Tibial artery (tissue), 4 donors: ENCODE measurements at regions not wholly inside any gene's neighbourhood (a gene's known extent, or its start where the extent isn't known, plus 50 kb on each side); places are given as distances from the start of the nearest gene placed in this dataset.
"Not testable (repeated sequence)": the region's sequence is repeated elsewhere in the genome, so short reads cannot be mapped to it uniquely, and the experiment has no call there.

Experiments used
- DNase-seq, 2 donors: peaks; one replicate each; pipeline ENCODE4 v3.0.0-alpha.2; 2019
- H3K27ac ChIP-seq, 2 donors: fragments of 200-600 bp; sonication (generic) in 1 of 2; 1 replicate in 1 of 2; 2 replicates in 1 of 2; pipeline ENCODE4 v1.5.1; 2018 to 2019; ENCODE audit warnings: mild to moderate bottlenecking in 1 of 2
- H3K27me3 ChIP-seq, 2 donors: fragments of 200-600 bp; sonication (generic) in 1 of 2; one replicate each; pipeline versions ENCODE4 v1.5.1 to v1.6.0; 2016 to 2019
- H3K36me3 ChIP-seq, 3 donors: fragments of 200-600 bp; sonication (generic) in 2 of 3; one replicate each; pipeline ENCODE4 v1.5.1; 2016 to 2019; ENCODE audit warnings: mild to moderate bottlenecking in 2 of 3
- H3K4me1 ChIP-seq, 4 donors: fragments of 200-600 bp; sonication (generic) in 2 of 4; 1 replicate in 3 of 4; 2 replicates in 1 of 4; pipeline ENCODE4 v1.5.1; 2016 to 2019
- H3K4me3 ChIP-seq, 2 donors: fragments of 200-600 bp; sonication (generic) in 1 of 2; 1 replicate in 1 of 2; 2 replicates in 1 of 2; pipeline ENCODE4 v1.5.1; 2018 to 2019; ENCODE audit warnings: mild to moderate bottlenecking in 2 of 2
- H3K9me3 ChIP-seq, 3 donors: fragments of 200-600 bp; sonication (generic) in 1 of 3; one replicate each; pipeline ENCODE4 v1.5.1; 2016 to 2019
- CTCF ChIP-seq, 2 experiments: fragments of 200-600 bp in 1 of 2; fragments of 450-650 bp in 1 of 2; IDR thresholded peaks; one replicate each; pipeline ENCODE4 v1.5.1; 2017 to 2019; ENCODE audit warnings: antibody characterized with exemption in 2 of 2, mild to moderate bottlenecking in 1 of 2, moderate library complexity in 1 of 2
- intact Hi-C: fragments of 100-400 bp; cut with DNase I; formaldehyde crosslinking; loops from one replicate; pipeline ENCODE4 v1.15.0; 2023; ENCODE audit warnings: low total_unique reads

GRCh38 chr5:128722551-128722950, 184.5 kb upstream of the FBN2 start:
- Histone ChIP-seq H3K36me3 (no peaks in the 10 kb centered on the region), H3K27ac (no peak overlapping the region), H3K9me3 (no peaks in the 10 kb centered on the region), H3K4me1 (no peaks in the 10 kb centered on the region), H3K27me3 (no peaks in the 10 kb centered on the region), H3K4me3 (no peak overlapping the region)
- intact Hi-C loops = no loop called here
- DNase-seq = no peak
- no peak for TF ChIP-seq CTCF (IDR thresholded peaks at IDR 0.05)

- H3K27me3 ChIP-seq, H3K4me3 ChIP-seq, H3K27ac ChIP-seq, H3K4me1 ChIP-seq, DNase-seq, H3K9me3 ChIP-seq, H3K36me3 ChIP-seq, intact Hi-C loops: not testable (repeated sequence)
Measured at GRCh38 chr5:128730021-128730420, 192.0 kb upstream of the FBN2 start.

- intact Hi-C loops, H3K4me3 ChIP-seq, H3K9me3 ChIP-seq, DNase-seq, H3K36me3 ChIP-seq, H3K27me3 ChIP-seq, H3K27ac ChIP-seq, H3K4me1 ChIP-seq: not testable (repeated sequence)
Measured at GRCh38 chr5:128735656-128736055, 197.6 kb upstream of the FBN2 start.

- Histone ChIP-seq H3K27ac (no peak overlapping the region), H3K4me1 (peaks cover 0 to 4% (median 0%) of the 10 kb centered on the region in 4 donors), H3K4me3 (no peak overlapping the region), H3K36me3 (no peaks in the 10 kb centered on the region), H3K9me3 (no peaks in the 10 kb centered on the region), H3K27me3 (no peaks in the 10 kb centered on the region)
- intact Hi-C loops = no loop called here
- TF ChIP-seq CTCF (IDR thresholded peaks at IDR 0.05) = no peak
- no peak for DNase-seq
Measured at GRCh38 chr5:128736553-128736952, 198.5 kb upstream of the FBN2 start.

GRCh38 chr5:128749136-128749898, 211.3 kb upstream of the FBN2 start:
- Histone ChIP-seq H3K4me3 (no peak overlapping the region), H3K9me3 (no peaks in the 10 kb centered on the region), H3K27ac (no peak overlapping the region), H3K4me1 (no peaks in the 10 kb centered on the region), H3K27me3 (no peaks in the 10 kb centered on the region), H3K36me3 (no peaks in the 10 kb centered on the region)
- DNase-seq = no peak
- intact Hi-C loops = no loop called here
- no peak for TF ChIP-seq CTCF (IDR thresholded peaks at IDR 0.05)

GRCh38 chr5:128750155-128750554, 212.1 kb upstream of the FBN2 start:
- no peaks in the 10 kb centered on the region for H3K36me3 ChIP-seq
- DNase-seq = no peak
- H3K4me1 ChIP-seq = no peaks in the 10 kb centered on the region
- no peak overlapping the region for H3K4me3 ChIP-seq
- no peak overlapping the region for H3K27ac ChIP-seq
- H3K9me3 ChIP-seq = no peaks in the 10 kb centered on the region
- no peaks in the 10 kb centered on the region for H3K27me3 ChIP-seq
- intact Hi-C loops = no loop called here
- no peak for TF ChIP-seq CTCF (IDR thresholded peaks at IDR 0.05)
